ENCODE measurements at regions not wholly inside any gene's neighbourhood (a gene's known extent, or its start where the extent isn't known, plus 50 kb on each side); places are given as distances from the start of the nearest gene placed in this dataset.

- Histone ChIP-seq H3K4me3 (ENCODE audit: low read length) (no peak overlapping the region), H2AFZ (ENCODE audit: low read depth, low read length) (no peak overlapping the region), H3K27me3 (ENCODE audit: low read depth, low read length) (no peaks in the 10 kb centered on the region), H3K27ac (ENCODE audit: low read length) (no peak overlapping the region), H3K9me3 (ENCODE audit: insufficient read depth, low read length) (no peaks in the 10 kb centered on the region), H3K4me1 (ENCODE audit: low read length) (no peaks in the 10 kb centered on the region), H3K9ac (ENCODE audit: low read length) (no peak overlapping the region), H4K20me1 (ENCODE audit: insufficient read depth, low read length) (no peaks in the 10 kb centered on the region), H3K79me2 (ENCODE audit: low read length) (no peaks in the 10 kb centered on the region), H3K4me2 (ENCODE audit: low read length) (no peak overlapping the region), H3K36me3 (replicated peaks; ENCODE audit: low read depth, low read length) (no peaks in the 10 kb centered on the region)
- TF ChIP-seq EZH2phosphoT487 (IDR thresholded peaks at IDR 0.05; ENCODE audit: low read depth) (no peak), CTCF (IDR thresholded peaks at IDR 0.05; ENCODE audit: low read depth, low read length) (no peak)
Measured at GRCh38 chr2:128818248-128818647, 499.6 kb upstream of the HS6ST1 start.

- H2AFZ ChIP-seq (ENCODE audit: low read depth, low read length) = no peak overlapping the region
- no peak for TF ChIP-seq CTCF (IDR thresholded peaks at IDR 0.05; ENCODE audit: low read depth, low read length)
- no peak for TF ChIP-seq EZH2phosphoT487 (IDR thresholded peaks at IDR 0.05; ENCODE audit: low read depth)
- H3K4me1 ChIP-seq (ENCODE audit: low read length) = no peaks in the 10 kb centered on the region
- no peaks in the 10 kb centered on the region for H3K27me3 ChIP-seq (ENCODE audit: low read depth, low read length)
- no peak overlapping the region for H3K4me2 ChIP-seq (ENCODE audit: low read length)
- no peaks in the 10 kb centered on the region for H3K36me3 ChIP-seq (replicated peaks; ENCODE audit: low read depth, low read length)
- H4K20me1 ChIP-seq (ENCODE audit: insufficient read depth, low read length) = no peaks in the 10 kb centered on the region
- no peak overlapping the region for H3K9ac ChIP-seq (ENCODE audit: low read length)
- no peaks in the 10 kb centered on the region for H3K79me2 ChIP-seq (ENCODE audit: low read length)
- no peaks in the 10 kb centered on the region for H3K9me3 ChIP-seq (ENCODE audit: insufficient read depth, low read length)
- H3K27ac ChIP-seq (ENCODE audit: low read length) = no peak overlapping the region
- no peak overlapping the region for H3K4me3 ChIP-seq (ENCODE audit: low read length)
Measured at GRCh38 chr2:128818704-128819491, 500.2 kb upstream of the HS6ST1 start.

GRCh38 chr2:128820452-128820851, 501.8 kb upstream of the HS6ST1 start:
- Histone ChIP-seq H3K4me3 (ENCODE audit: low read length) (no peak overlapping the region), H3K36me3 (replicated peaks; ENCODE audit: low read depth, low read length) (no peaks in the 10 kb centered on the region), H3K4me2 (ENCODE audit: low read length) (no peak overlapping the region), H3K9ac (ENCODE audit: low read length) (no peak overlapping the region), H3K9me3 (ENCODE audit: insufficient read depth, low read length) (no peaks in the 10 kb centered on the region), H4K20me1 (ENCODE audit: insufficient read depth, low read length) (no peaks in the 10 kb centered on the region), H3K4me1 (ENCODE audit: low read length) (no peaks in the 10 kb centered on the region), H3K27me3 (ENCODE audit: low read depth, low read length) (no peaks in the 10 kb centered on the region), H3K27ac (ENCODE audit: low read length) (no peak overlapping the region), H2AFZ (ENCODE audit: low read depth, low read length) (no peak overlapping the region), H3K79me2 (ENCODE audit: low read length) (no peaks in the 10 kb centered on the region)
- TF ChIP-seq EZH2phosphoT487 (IDR thresholded peaks at IDR 0.05; ENCODE audit: low read depth) = no peak
- no peak for TF ChIP-seq CTCF (IDR thresholded peaks at IDR 0.05; ENCODE audit: low read depth, low read length)

- no peak overlapping the region for H3K27ac ChIP-seq (ENCODE audit: low read length)
- H3K9me3 ChIP-seq (ENCODE audit: insufficient read depth, low read length) = no peaks in the 10 kb centered on the region
- TF ChIP-seq CTCF (IDR thresholded peaks at IDR 0.05; ENCODE audit: low read depth, low read length) (no peak), EZH2phosphoT487 (IDR thresholded peaks at IDR 0.05; ENCODE audit: low read depth) (no peak)
- no peaks in the 10 kb centered on the region for H3K79me2 ChIP-seq (ENCODE audit: low read length)
- H3K9ac ChIP-seq (ENCODE audit: low read length) = no peak overlapping the region
- no peaks in the 10 kb centered on the region for H3K27me3 ChIP-seq (ENCODE audit: low read depth, low read length)
- no peaks in the 10 kb centered on the region for H3K4me1 ChIP-seq (ENCODE audit: low read length)
- H3K36me3 ChIP-seq (replicated peaks; ENCODE audit: low read depth, low read length) = no peaks in the 10 kb centered on the region
- H4K20me1 ChIP-seq (ENCODE audit: insufficient read depth, low read length) = no peaks in the 10 kb centered on the region
- H2AFZ ChIP-seq (ENCODE audit: low read depth, low read length) = no peak overlapping the region
- no peak overlapping the region for H3K4me2 ChIP-seq (ENCODE audit: low read length)
- H3K4me3 ChIP-seq (ENCODE audit: low read length) = no peak overlapping the region
Measured at GRCh38 chr2:128821010-128821409, 502.3 kb upstream of the HS6ST1 start.
